Osteoblast (primary cell): ENCODE measurements at regions not wholly inside any gene's neighbourhood (a gene's known extent, or its start where the extent isn't known, plus 50 kb on each side); places are given as distances from the start of the nearest gene placed in this dataset.

Experiments
- DNase-seq: peaks from one replicate; pipeline ENCODE4 v3.0.0; 2011; ENCODE audit warnings: low spot score, mixed read lengths; ENCODE audit not compliant: insufficient read length; ENCODE audit errors: missing footprints
- H2AFZ ChIP-seq: 2 replicates; pipeline ENCODE4 v1.6.0; 2011; ENCODE audit warnings: mild to moderate bottlenecking, low read length
- H3K27ac ChIP-seq: 2 replicates; pipeline ENCODE4 v1.5.1; 2011; ENCODE audit warnings: mild to moderate bottlenecking, low read depth, low read length, moderate library complexity
- H3K27me3 ChIP-seq: 2 replicates; pipeline ENCODE4 v1.6.0; 2012; ENCODE audit warnings: mild to moderate bottlenecking, control low read depth, inconsistent platforms, low read length, moderate library complexity; ENCODE audit not compliant: insufficient read depth
- H3K36me3 ChIP-seq: 2 replicates; pipeline ENCODE4 v1.5.1; 2011; ENCODE audit warnings: mild to moderate bottlenecking, low read length, control low read depth, moderate library complexity; ENCODE audit not compliant: insufficient read depth
- H3K4me1 ChIP-seq: 2 replicates; pipeline ENCODE4 v1.5.1; 2011; ENCODE audit warnings: mild to moderate bottlenecking, low read length, control low read depth, moderate library complexity; ENCODE audit not compliant: insufficient read depth
- H3K4me2 ChIP-seq: 2 replicates; pipeline ENCODE4 v1.6.0; 2011; ENCODE audit warnings: mild to moderate bottlenecking, low read length; ENCODE audit not compliant: insufficient read depth
- H3K4me3 ChIP-seq: fragments of 200-600 bp; sonication (generic); 3 replicates; pipeline ENCODE4 v1.5.1; 2012; ENCODE audit warnings: mild to moderate bottlenecking, low read length, inconsistent platforms; ENCODE audit not compliant: insufficient read depth
- H3K79me2 ChIP-seq: 2 replicates; pipeline ENCODE4 v1.6.0; 2012; ENCODE audit warnings: mild to moderate bottlenecking, low read length, control low read depth, inconsistent platforms; ENCODE audit not compliant: insufficient read depth
- H3K9me3 ChIP-seq: 2 replicates; pipeline ENCODE4 v1.5.1; 2011; ENCODE audit warnings: low read depth, low read length, control low read depth
- H4K20me1 ChIP-seq: 2 replicates; pipeline ENCODE4 v1.6.0; 2012; ENCODE audit warnings: mild to moderate bottlenecking, low read length, control low read depth; ENCODE audit not compliant: insufficient read depth
- CTCF ChIP-seq: IDR thresholded peaks from 2 replicates; pipeline ENCODE4 v1.5.1; 2011; ENCODE audit warnings: mild to moderate bottlenecking, low read depth, low read length, moderate library complexity; ENCODE audit errors: extremely low read depth

GRCh38 chr18:22543769-22544168 lies 126.1 kb upstream of the CTAGE1 start:
- TF ChIP-seq CTCF: no peak
- no peaks in the 10 kb centered on the region for H3K27me3 ChIP-seq
- no peak overlapping the region for H3K27ac ChIP-seq

GRCh38 chr18:22544626-22545025 lies 126.9 kb upstream of the CTAGE1 start:
- Histone ChIP-seq H3K9me3 (no peaks in the 10 kb centered on the region), H3K4me3 (no peak overlapping the region), H3K4me1 (peaks cover 29% of the 10 kb centered on the region), H3K27me3 (no peaks in the 10 kb centered on the region), H3K79me2 (no peaks in the 10 kb centered on the region), H3K36me3 (no peaks in the 10 kb centered on the region), H2AFZ (no peak overlapping the region), H3K27ac (no peak overlapping the region), H4K20me1 (no peaks in the 10 kb centered on the region), H3K4me2 (no peak overlapping the region)
- DNase-seq: no peak
- TF ChIP-seq CTCF: no peak

More at GRCh38 chr18:22543769-22544168, 126.1 kb upstream of the CTAGE1 start:
- no peak for DNase-seq
- no peaks in the 10 kb centered on the region for H3K36me3 ChIP-seq
- H3K4me1 ChIP-seq: peaks cover 38% of the 10 kb centered on the region
- no peak overlapping the region for H3K4me2 ChIP-seq
- H2AFZ ChIP-seq: no peak overlapping the region
- no peaks in the 10 kb centered on the region for H3K79me2 ChIP-seq
- no peaks in the 10 kb centered on the region for H3K9me3 ChIP-seq
- no peaks in the 10 kb centered on the region for H4K20me1 ChIP-seq
- no peak overlapping the region for H3K4me3 ChIP-seq

DNA sequence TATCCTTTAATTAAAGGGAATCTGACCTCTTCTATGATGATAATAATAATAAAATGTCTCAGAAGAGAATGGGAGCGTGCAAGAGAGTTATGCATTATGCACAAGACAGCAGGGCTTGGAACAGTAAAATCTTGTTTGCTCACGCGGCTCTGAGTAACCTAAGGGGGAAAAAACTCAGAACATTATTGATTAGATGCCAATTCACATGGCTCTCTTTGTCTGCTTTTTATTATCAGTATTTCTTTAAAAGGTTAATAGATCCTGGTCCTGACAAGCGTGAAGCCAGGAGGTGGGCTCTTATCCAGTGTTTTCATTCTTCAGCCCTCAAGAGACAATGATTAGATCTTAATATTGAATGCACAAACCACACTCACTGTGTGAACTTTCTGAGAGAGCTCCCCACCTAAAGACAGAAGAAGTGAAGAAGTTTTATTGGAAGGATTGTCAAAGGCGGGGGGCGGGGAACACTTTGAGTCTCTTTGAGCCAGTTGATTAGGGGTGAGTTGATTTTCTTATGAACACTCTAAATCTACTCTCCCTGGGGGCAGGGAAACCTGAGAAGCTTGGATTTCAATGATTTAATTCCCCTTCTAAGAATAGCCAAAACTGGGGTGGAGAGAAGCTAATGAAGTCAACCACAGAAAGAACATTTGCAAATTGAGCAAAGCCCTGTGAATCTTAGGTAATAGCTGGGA lies 127.5 kb upstream of the CTAGE1 start:
- no peak overlapping the region for H2AFZ ChIP-seq
- H4K20me1 ChIP-seq: no peaks in the 10 kb centered on the region
- no peaks in the 10 kb centered on the region for H3K79me2 ChIP-seq
- no peak overlapping the region for H3K27ac ChIP-seq
- TF ChIP-seq CTCF: no peak
- H3K9me3 ChIP-seq: no peaks in the 10 kb centered on the region
- no peak for DNase-seq
- H3K4me3 ChIP-seq: no peak overlapping the region
- no peaks in the 10 kb centered on the region for H3K36me3 ChIP-seq
- peaks cover 24% of the 10 kb centered on the region for H3K4me1 ChIP-seq
- no peak overlapping the region for H3K4me2 ChIP-seq
- H3K27me3 ChIP-seq: no peaks in the 10 kb centered on the region

DNA sequence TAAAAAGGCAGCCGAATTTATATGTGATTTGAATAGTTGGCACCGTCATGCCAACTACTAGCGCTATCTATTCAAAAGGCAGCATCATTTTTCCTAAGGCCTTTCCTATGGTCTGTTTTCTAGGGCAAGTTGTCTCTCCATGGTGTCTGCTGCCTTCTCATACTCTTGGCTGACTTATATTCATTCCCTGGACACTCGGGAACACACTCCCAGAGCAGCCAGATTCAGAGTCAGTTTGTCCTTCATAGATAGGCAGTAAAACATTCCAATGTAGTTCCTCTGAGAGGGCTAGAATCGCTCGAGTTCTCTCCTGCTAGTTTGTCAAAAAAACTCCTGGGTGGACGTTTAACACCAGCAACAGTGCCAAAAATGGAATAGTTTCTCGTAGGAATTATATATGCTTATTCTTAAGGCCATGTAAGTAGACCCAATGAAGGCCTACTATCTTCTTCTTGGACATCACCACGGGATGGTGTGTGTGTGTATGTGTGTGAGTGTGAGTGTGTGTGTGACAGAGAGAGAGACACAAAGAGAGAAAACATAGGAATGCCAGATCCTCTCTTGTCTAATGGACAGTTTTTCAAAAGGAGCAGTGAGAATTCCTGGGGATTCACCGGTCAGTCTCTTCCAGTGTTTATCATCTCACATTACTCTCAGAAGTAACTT lies 129.3 kb upstream of the CTAGE1 start:
- TF ChIP-seq CTCF: no peak
- no peaks in the 10 kb centered on the region for H3K36me3 ChIP-seq
- DNase-seq: no peak
- no peaks in the 10 kb centered on the region for H3K27me3 ChIP-seq
- H3K4me1 ChIP-seq: peaks cover 39% of the 10 kb centered on the region
- no peaks in the 10 kb centered on the region for H3K79me2 ChIP-seq
- no peaks in the 10 kb centered on the region for H3K9me3 ChIP-seq
- H3K4me3 ChIP-seq: no peak overlapping the region
- H4K20me1 ChIP-seq: no peaks in the 10 kb centered on the region
- H3K4me2 ChIP-seq: no peak overlapping the region
- H3K27ac ChIP-seq: peak overlapping the region; percentile 23
- peak overlapping the region; percentile 12 for H2AFZ ChIP-seq
